ENCODE measurements at regions not wholly inside any gene's neighbourhood (a gene's known extent, or its start where the extent isn't known, plus 50 kb on each side); places are given as distances from the start of the nearest gene placed in this dataset.

GRCh38 chr1:238293075-238293474 is 402.4 kb upstream of the ZP4 start:
- no peak for DNase-seq (ENCODE audit: low spot score)
- POLR2A ChIA-PET (ENCODE audit: low non-redundant PET), result no interaction called here
- CTCF ChIA-PET, result no interaction called here
- TF ChIP-seq CTCF (conservative IDR thresholded peaks at IDR 0.05; ENCODE audit: low read depth), result no peak
- H3K27ac ChIP-seq, result no peak overlapping the region

GRCh38 chr1:238281418-238281817 is 390.7 kb upstream of the ZP4 start:
- no peak for TF ChIP-seq CTCF (conservative IDR thresholded peaks at IDR 0.05; ENCODE audit: low read depth)
- H3K27ac ChIP-seq, result no peak overlapping the region
- ChIA-PET POLR2A (ENCODE audit: low non-redundant PET) (no interaction called here), CTCF (no interaction called here)
- DNase-seq (ENCODE audit: low spot score), result no peak

- no peak overlapping the region for H3K27ac ChIP-seq
- CTCF ChIA-PET, result no interaction called here
- POLR2A ChIA-PET (ENCODE audit: low non-redundant PET), result no interaction called here
- no peak for DNase-seq (ENCODE audit: low spot score)
- no peak for TF ChIP-seq CTCF (conservative IDR thresholded peaks at IDR 0.05; ENCODE audit: low read depth)
Measured at GRCh38 chr1:238279694-238280380, 389.1 kb upstream of the ZP4 start.

GRCh38 chr1:238272145-238272544 is 381.4 kb upstream of the ZP4 start:
- no peak for TF ChIP-seq CTCF (conservative IDR thresholded peaks at IDR 0.05; ENCODE audit: low read depth)
- CTCF ChIA-PET, result no interaction called here
- POLR2A ChIA-PET (ENCODE audit: low non-redundant PET), result no interaction called here
- no peak overlapping the region for H3K27ac ChIP-seq
- no peak for DNase-seq (ENCODE audit: low spot score)

- TF ChIP-seq CTCF (conservative IDR thresholded peaks at IDR 0.05; ENCODE audit: low read depth), result no peak
- CTCF ChIA-PET, result interaction anchor here (0.6 kb wide), 1 partner anchor 1043 kb away, joined by 3 read pairs; no protein-coding TSS in a partner anchor
- DNase-seq (ENCODE audit: low spot score), result no peak
- no peak overlapping the region for H3K27ac ChIP-seq
- POLR2A ChIA-PET (ENCODE audit: low non-redundant PET), result no interaction called here
Measured at GRCh38 chr1:238265866-238266265, 375.1 kb upstream of the ZP4 start.

GRCh38 chr1:238264951-238265350 is 374.2 kb upstream of the ZP4 start:
- CTCF ChIA-PET, result interaction anchor here (0.6 kb wide), 1 partner anchor 408 kb away, joined by 7 read pairs; no protein-coding TSS in a partner anchor
- TF ChIP-seq CTCF (conservative IDR thresholded peaks at IDR 0.05; ENCODE audit: low read depth), result no peak
- POLR2A ChIA-PET (ENCODE audit: low non-redundant PET), result no interaction called here
- DNase-seq (ENCODE audit: low spot score), result no peak
- H3K27ac ChIP-seq, result no peak overlapping the region

Data from RWPE1 (cell line).